Loucy (cell line): ENCODE measurements at regions not wholly inside any gene's neighbourhood (a gene's known extent, or its start where the extent isn't known, plus 50 kb on each side); places are given as distances from the start of the nearest gene placed in this dataset.

Experiments used
- H2AFZ ChIP-seq: fragments of 200-600 bp; sonication (generic); 2 replicates; pipeline ENCODE4 v1.6.0; 2016; ENCODE audit warnings: antibody characterized with exemption, mild to moderate bottlenecking, low read length, moderate library complexity
- H3F3A ChIP-seq: fragments of 200-600 bp; 2 replicates; pipeline ENCODE4 v1.6.0; 2016; ENCODE audit warnings: antibody characterized with exemption, low read depth, mild to moderate bottlenecking
- H3K27me3 ChIP-seq: fragments of 200-600 bp; sonication (generic); 2 replicates; pipeline ENCODE4 v1.6.1; 2014; ENCODE audit warnings: low read length, mild to moderate bottlenecking; ENCODE audit not compliant: insufficient read depth, poor library complexity, severe bottlenecking
- H3K36me3 ChIP-seq: fragments of 200-600 bp; sonication (generic); 2 replicates; pipeline ENCODE4 v1.6.1; 2016; ENCODE audit warnings: low read length; ENCODE audit not compliant: insufficient read depth
- H3K4me1 ChIP-seq: fragments of 200-600 bp; sonication (generic); 2 replicates; pipeline ENCODE4 v1.5.1; 2014; ENCODE audit warnings: low read length, mild to moderate bottlenecking; ENCODE audit not compliant: insufficient read depth, poor library complexity, severe bottlenecking
- H3K4me2 ChIP-seq: fragments of 200-600 bp; sonication (generic); 2 replicates; pipeline ENCODE4 v1.6.0; 2014; ENCODE audit warnings: antibody characterized with exemption, low read length, low read depth, mild to moderate bottlenecking; ENCODE audit not compliant: poor library complexity, severe bottlenecking
- H3K4me3 ChIP-seq: fragments of 200-600 bp; sonication (generic); 2 replicates; pipeline ENCODE4 v1.5.1; 2014; ENCODE audit warnings: low read length, mild to moderate bottlenecking, mixed read lengths; ENCODE audit not compliant: poor library complexity, severe bottlenecking
- H3K79me2 ChIP-seq: fragments of 200-600 bp; sonication (generic); 2 replicates; pipeline ENCODE4 v1.6.1; 2014; ENCODE audit warnings: low read length; ENCODE audit not compliant: insufficient read depth
- H3K9ac ChIP-seq: fragments of 200-600 bp; sonication (generic); 2 replicates; pipeline ENCODE4 v1.6.0; 2014; ENCODE audit warnings: mild to moderate bottlenecking, low read depth, low read length, moderate library complexity; ENCODE audit not compliant: poor library complexity, severe bottlenecking
- H3K9me2 ChIP-seq: fragments of 200-600 bp; sonication (generic); replicated peaks from 2 replicates; pipeline ENCODE4 v1.6.1; 2016; ENCODE audit warnings: low read depth, low read length, mixed read lengths
- H3K9me3 ChIP-seq: fragments of 200-600 bp; sonication (generic); 2 replicates; pipeline ENCODE4 v1.6.1; 2014; ENCODE audit warnings: mild to moderate bottlenecking, antibody characterized with exemption, low read length, low read depth; ENCODE audit not compliant: insufficient read depth
- H4K20me1 ChIP-seq: fragments of 200-600 bp; sonication (generic); 2 replicates; pipeline ENCODE4 v1.6.0; 2014; ENCODE audit warnings: antibody characterized with exemption, low read length, mild to moderate bottlenecking; ENCODE audit not compliant: insufficient read depth, poor library complexity, severe bottlenecking
- EZH2phosphoT487 ChIP-seq: fragments of 200-600 bp; IDR thresholded peaks from 2 replicates; pipeline ENCODE4 v1.6.1; 2018; ENCODE audit warnings: antibody characterized with exemption, mild to moderate bottlenecking, moderate library complexity, borderline replicate concordance
- TF ChIP-seq, protein P1 (sequence below): fragments of 200-600 bp; sonication (generic); conservative IDR thresholded peaks from 2 replicates; pipeline ENCODE4 v1.5.1; 2014; ENCODE audit warnings: mild to moderate bottlenecking, antibody characterized with exemption, low read length

DNA sequence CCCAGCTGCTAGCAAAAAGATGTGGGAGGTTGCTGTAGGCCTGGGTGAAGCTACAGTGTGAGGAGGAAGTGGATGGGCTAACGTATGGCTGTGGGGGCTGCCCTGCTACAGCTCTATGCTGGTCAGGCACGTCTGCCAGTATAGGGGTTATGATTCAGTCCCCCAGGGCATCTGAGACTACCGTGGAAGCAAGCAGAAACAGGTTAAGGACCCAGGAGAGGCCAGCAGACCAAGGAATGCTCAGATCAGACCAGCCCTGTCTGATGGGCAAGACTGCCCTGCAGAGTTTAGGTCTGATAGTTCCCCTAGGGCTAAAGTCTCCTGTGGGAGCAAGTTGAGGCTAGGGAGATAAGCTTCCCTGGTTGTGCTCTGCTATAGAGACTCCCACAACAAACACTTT is 416.1 kb upstream of the CTNND2 start:
- H3K4me1 ChIP-seq, result no peaks in the 10 kb centered on the region
- H2AFZ ChIP-seq, result no peak overlapping the region
- TF ChIP-seq, protein P1, sequence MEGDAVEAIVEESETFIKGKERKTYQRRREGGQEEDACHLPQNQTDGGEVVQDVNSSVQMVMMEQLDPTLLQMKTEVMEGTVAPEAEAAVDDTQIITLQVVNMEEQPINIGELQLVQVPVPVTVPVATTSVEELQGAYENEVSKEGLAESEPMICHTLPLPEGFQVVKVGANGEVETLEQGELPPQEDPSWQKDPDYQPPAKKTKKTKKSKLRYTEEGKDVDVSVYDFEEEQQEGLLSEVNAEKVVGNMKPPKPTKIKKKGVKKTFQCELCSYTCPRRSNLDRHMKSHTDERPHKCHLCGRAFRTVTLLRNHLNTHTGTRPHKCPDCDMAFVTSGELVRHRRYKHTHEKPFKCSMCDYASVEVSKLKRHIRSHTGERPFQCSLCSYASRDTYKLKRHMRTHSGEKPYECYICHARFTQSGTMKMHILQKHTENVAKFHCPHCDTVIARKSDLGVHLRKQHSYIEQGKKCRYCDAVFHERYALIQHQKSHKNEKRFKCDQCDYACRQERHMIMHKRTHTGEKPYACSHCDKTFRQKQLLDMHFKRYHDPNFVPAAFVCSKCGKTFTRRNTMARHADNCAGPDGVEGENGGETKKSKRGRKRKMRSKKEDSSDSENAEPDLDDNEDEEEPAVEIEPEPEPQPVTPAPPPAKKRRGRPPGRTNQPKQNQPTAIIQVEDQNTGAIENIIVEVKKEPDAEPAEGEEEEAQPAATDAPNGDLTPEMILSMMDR, result no peak
- TF ChIP-seq EZH2phosphoT487, result no peak
- no peaks in the 10 kb centered on the region for H3K9me3 ChIP-seq
- no peaks in the 10 kb centered on the region for H3K36me3 ChIP-seq
- H3K27me3 ChIP-seq, result no peaks in the 10 kb centered on the region
- no peaks in the 10 kb centered on the region for H4K20me1 ChIP-seq
- H3F3A ChIP-seq, result no peaks in the 10 kb centered on the region
- H3K9me2 ChIP-seq, result no peaks in the 10 kb centered on the region
- no peaks in the 10 kb centered on the region for H3K79me2 ChIP-seq
- no peak overlapping the region for H3K4me3 ChIP-seq
- H3K4me2 ChIP-seq, result no peak overlapping the region
- no peak overlapping the region for H3K9ac ChIP-seq

DNA sequence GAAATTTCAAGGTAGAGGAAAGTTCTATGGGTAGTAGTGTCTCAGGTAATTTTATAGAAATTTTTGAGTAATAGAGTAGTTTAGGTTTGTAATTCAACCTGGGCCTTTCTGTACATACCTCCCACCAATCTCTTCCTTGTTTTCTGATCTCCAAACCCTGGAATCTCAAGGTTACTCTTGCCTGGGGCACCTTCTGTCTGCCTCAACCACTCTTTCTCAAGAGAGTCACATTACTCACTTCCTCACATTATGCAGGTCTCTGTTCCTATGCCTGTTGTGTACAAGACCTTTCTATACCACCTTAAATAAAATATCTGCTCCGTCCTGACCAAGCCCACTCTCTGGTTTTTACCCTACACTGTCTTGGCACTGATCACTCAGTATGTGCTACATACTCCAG is 412.6 kb upstream of the CTNND2 start:
- Histone ChIP-seq H3F3A (no peaks in the 10 kb centered on the region), H3K79me2 (no peaks in the 10 kb centered on the region), H3K4me3 (no peak overlapping the region), H4K20me1 (no peaks in the 10 kb centered on the region), H3K4me1 (no peaks in the 10 kb centered on the region), H3K9me2 (no peaks in the 10 kb centered on the region), H3K4me2 (no peak overlapping the region), H3K9ac (no peak overlapping the region), H3K27me3 (no peaks in the 10 kb centered on the region), H3K36me3 (no peaks in the 10 kb centered on the region), H2AFZ (no peak overlapping the region), H3K9me3 (no peaks in the 10 kb centered on the region)
- no peak for TF ChIP-seq EZH2phosphoT487
- TF ChIP-seq, protein P1, result no peak

DNA sequence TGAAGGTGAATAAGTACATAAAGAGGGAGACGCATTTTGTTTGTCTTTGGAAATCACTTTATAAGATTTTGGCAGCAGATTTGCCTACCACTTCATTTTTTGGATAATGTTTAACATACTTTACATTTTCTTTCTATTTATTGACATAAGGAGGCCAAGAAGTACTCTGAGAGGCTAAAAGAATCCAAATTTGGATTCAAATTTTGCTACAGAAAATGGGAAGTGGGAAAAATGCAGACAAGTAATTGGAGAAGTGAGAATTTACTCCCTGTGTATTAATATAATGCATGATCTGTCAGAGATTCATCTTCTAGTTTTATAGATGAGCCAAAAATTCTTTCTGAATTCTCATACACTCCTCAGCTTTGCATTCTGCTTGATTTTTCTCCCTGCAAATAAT is 411.2 kb upstream of the CTNND2 start:
- Histone ChIP-seq H3K4me3 (no peak overlapping the region), H3K4me1 (no peaks in the 10 kb centered on the region), H3K9ac (no peak overlapping the region), H4K20me1 (no peaks in the 10 kb centered on the region), H3F3A (no peaks in the 10 kb centered on the region), H3K4me2 (no peak overlapping the region), H3K36me3 (no peaks in the 10 kb centered on the region), H3K27me3 (no peaks in the 10 kb centered on the region), H2AFZ (no peak overlapping the region), H3K9me3 (no peaks in the 10 kb centered on the region), H3K9me2 (no peaks in the 10 kb centered on the region), H3K79me2 (no peaks in the 10 kb centered on the region)
- TF ChIP-seq, protein P1, result no peak
- no peak for TF ChIP-seq EZH2phosphoT487
